ENCODE measurements at regions not wholly inside any gene's neighbourhood (a gene's known extent, or its start where the extent isn't known, plus 50 kb on each side); places are given as distances from the start of the nearest gene placed in this dataset.
"Not testable (repeated sequence)": the region's sequence is repeated elsewhere in the genome, so short reads cannot be mapped to it uniquely, and the experiment has no call there.

DNA sequence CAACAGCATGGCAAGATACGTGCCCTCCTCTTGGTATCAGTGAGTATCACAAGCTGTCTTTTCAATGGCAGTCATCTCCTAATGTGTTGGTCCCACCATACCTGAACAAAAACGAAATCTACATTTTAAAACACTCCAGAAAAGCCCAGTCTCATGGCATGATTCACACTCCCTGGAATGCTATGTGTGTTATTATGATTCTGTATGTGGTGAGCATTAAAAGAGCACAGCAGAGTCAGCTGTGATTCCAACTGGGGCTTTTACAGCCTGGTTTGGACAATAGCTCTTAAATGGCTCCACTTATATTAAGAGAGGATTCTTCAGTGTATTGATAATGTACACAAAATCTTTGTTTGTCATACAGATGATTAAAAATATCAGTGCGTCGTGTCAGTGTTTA lies 274.1 kb upstream of the GK2 start:
- no peak overlapping the region for H3K27ac ChIP-seq (ENCODE audit: low read length)

DNA sequence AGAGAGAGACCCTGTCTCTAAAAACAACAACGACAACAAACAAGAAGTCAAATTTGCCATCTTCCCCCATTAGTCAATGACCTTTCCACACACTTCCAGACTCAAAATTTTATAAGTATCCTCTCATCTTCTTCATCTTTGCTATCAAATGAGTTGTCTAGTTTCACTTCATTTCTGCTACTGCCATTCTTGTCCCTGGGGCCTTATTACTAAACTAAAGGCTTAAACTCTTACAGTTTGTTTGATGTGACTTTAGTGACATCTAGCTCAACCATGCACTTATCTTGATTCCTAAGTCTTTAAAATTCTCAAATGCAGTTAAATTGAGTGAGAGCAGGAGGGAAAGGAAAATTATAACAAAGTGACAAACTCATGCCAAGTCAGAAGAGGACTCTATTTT lies 271.8 kb upstream of the GK2 start:
- Histone ChIP-seq H3K27ac (ENCODE audit: low read length) (no peak overlapping the region), H3K27me3 (ENCODE audit: insufficient read depth, low read length) (no peaks in the 10 kb centered on the region), H3K4me3 (ENCODE audit: low read length) (no peak overlapping the region), H3K9ac (ENCODE audit: low read depth, low read length) (no peak overlapping the region), H3K36me3 (ENCODE audit: insufficient read depth, low read depth, low read length) (no peaks in the 10 kb centered on the region), H3K9me3 (ENCODE audit: insufficient read depth, low read depth, low read length) (no peaks in the 10 kb centered on the region), H3K4me1 (ENCODE audit: insufficient read depth, low read length) (no peaks in the 10 kb centered on the region)

More for the DNA sequence above, 274.1 kb upstream of the GK2 start:
- no peaks in the 10 kb centered on the region for H3K27me3 ChIP-seq (ENCODE audit: insufficient read depth, low read length)
- H3K4me1 ChIP-seq (ENCODE audit: insufficient read depth, low read length): no peaks in the 10 kb centered on the region
- no peak overlapping the region for H3K9ac ChIP-seq (ENCODE audit: low read depth, low read length)
- H3K4me3 ChIP-seq (ENCODE audit: low read length): no peak overlapping the region
- H3K36me3 ChIP-seq (ENCODE audit: insufficient read depth, low read depth, low read length): no peaks in the 10 kb centered on the region
- H3K9me3 ChIP-seq (ENCODE audit: insufficient read depth, low read depth, low read length): no peaks in the 10 kb centered on the region

DNA sequence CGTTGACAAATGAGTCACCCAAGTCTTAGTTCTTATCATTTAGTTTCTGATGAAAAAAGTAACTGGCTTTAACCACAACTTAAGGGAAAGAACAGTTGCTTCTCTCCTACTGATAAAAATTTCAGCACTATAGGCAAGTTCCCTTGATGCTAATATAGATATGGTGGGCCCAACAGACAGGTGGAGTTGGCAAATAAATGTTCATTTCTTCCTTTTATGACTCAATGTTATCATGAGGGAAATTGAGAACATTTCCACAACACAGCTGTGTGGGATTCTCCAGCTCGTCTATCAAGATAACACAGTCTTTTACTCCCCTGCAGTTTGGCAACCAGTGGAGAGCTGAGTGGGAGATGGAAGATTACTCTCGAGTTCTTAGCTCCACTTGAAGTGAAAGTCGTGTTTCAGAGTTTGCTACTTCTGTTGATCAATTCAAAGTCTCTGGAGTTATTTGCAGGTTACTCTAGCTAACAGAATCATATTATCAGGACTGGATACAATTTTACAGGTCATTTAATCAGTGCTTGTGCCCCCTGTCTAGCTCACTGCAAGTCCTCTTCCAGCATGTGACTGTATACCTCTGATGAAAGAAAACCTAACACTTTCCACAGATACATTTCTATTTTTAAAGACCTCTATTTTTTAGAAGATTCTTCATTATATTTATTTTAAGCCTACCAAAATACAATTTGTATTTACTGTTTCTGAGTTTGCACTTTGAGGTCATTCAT lies 270.6 kb upstream of the GK2 start:
- Histone ChIP-seq H3K27me3 (ENCODE audit: insufficient read depth, low read length) (no peaks in the 10 kb centered on the region), H3K36me3 (ENCODE audit: insufficient read depth, low read depth, low read length) (no peaks in the 10 kb centered on the region), H3K9me3 (ENCODE audit: insufficient read depth, low read depth, low read length) (no peaks in the 10 kb centered on the region), H3K4me3 (ENCODE audit: low read length) (no peak overlapping the region), H3K4me1 (ENCODE audit: insufficient read depth, low read length) (no peaks in the 10 kb centered on the region), H3K27ac (ENCODE audit: low read length) (no peak overlapping the region), H3K9ac (ENCODE audit: low read depth, low read length) (no peak overlapping the region)

DNA sequence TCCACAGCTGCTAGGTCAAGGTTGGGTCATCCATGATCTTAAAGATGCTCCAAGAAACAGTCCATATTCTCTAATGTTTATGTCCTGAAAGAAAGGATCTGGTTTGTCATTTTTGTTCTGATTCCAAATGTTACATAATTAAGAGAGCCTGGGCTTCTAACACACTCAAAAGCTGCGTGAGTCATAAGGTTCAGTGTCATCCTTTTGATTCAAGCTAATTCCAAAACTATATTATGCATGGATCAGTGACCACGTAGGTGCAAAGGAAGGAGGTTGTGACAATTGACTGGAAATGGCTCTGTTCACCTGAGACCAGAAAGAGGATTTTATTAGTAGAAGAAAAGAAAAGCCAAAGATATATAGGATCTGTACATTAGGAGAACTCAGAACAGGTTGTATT lies 268.7 kb upstream of the GK2 start:
- Histone ChIP-seq H3K4me1 (ENCODE audit: insufficient read depth, low read length) (no peaks in the 10 kb centered on the region), H3K27me3 (ENCODE audit: insufficient read depth, low read length) (no peaks in the 10 kb centered on the region), H3K4me3 (ENCODE audit: low read length) (no peak overlapping the region), H3K36me3 (ENCODE audit: insufficient read depth, low read depth, low read length) (no peaks in the 10 kb centered on the region), H3K9me3 (ENCODE audit: insufficient read depth, low read depth, low read length) (no peaks in the 10 kb centered on the region), H3K27ac (ENCODE audit: low read length) (no peak overlapping the region), H3K9ac (ENCODE audit: low read depth, low read length) (no peak overlapping the region)

DNA sequence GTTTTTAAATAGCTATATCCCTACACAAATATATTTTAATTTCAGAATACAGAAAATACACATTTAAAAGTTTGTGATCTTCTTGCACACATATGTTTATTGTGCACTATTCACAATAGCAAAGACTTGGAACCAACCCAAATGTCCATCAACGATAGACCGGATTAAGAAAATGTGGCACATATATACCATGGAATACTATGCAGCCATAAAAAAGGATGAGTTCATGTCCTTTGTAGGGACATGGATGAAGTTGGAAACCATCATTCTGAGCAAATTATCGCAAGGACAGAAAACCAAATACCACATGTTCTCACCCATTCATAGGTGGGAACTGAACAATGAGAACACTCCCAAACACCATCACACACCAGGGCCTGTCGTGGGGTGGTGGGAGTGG lies 266.9 kb upstream of the GK2 start:
- H3K36me3 ChIP-seq (ENCODE audit: insufficient read depth, low read depth, low read length); H3K27ac ChIP-seq (ENCODE audit: low read length); H3K4me3 ChIP-seq (ENCODE audit: low read length); H3K9ac ChIP-seq (ENCODE audit: low read depth, low read length); H3K4me1 ChIP-seq (ENCODE audit: insufficient read depth, low read length); H3K27me3 ChIP-seq (ENCODE audit: insufficient read depth, low read length); H3K9me3 ChIP-seq (ENCODE audit: insufficient read depth, low read depth, low read length): not testable (repeated sequence)

DNA sequence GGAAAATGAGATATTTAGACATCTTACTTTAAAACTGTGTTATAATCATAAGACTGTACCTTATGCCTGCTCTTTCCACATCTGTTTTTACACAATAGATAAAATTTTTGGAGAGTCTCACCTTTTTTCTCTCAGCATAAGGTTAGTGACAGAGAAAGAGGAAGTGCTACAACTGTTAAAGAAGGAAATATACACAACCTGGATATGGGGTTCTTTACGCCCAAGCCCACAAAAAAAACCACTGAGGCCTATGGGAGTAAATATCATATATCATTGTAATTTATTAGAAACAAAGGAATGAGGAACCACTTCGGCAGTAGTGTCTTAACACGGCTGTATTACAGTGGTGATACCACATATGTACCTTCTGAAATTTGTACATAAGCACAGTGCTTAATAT lies 265.9 kb upstream of the GK2 start:
- no peak overlapping the region for H3K27ac ChIP-seq (ENCODE audit: low read length)
- no peak overlapping the region for H3K4me3 ChIP-seq (ENCODE audit: low read length)
- no peaks in the 10 kb centered on the region for H3K36me3 ChIP-seq (ENCODE audit: insufficient read depth, low read depth, low read length)

DNA sequence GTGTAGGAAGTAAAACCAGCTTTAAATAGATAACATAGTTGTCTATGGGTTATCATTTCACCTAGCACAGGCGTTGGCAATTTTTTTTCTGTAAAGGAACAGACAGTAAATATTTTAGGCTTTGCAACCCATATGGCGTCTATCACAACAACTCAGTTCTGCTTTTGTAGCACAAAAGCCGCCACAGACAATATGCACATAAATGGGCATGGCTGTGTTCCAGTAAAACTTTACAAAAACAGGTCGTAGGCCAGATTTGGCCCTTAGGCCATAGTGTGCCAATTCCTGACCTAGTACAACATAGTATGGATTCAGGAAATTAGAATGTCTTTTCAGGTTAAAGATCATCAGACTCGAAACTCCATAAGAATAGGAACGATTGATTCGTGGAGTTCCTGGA lies 265.3 kb upstream of the GK2 start:
- Histone ChIP-seq H3K9me3 (ENCODE audit: insufficient read depth, low read depth, low read length) (no peaks in the 10 kb centered on the region), H3K27me3 (ENCODE audit: insufficient read depth, low read length) (no peaks in the 10 kb centered on the region), H3K4me1 (ENCODE audit: insufficient read depth, low read length) (no peaks in the 10 kb centered on the region), H3K27ac (ENCODE audit: low read length) (no peak overlapping the region), H3K9ac (ENCODE audit: low read depth, low read length) (no peak overlapping the region), H3K36me3 (ENCODE audit: insufficient read depth, low read depth, low read length) (no peaks in the 10 kb centered on the region), H3K4me3 (ENCODE audit: low read length) (no peak overlapping the region)

More for the DNA sequence above, 265.9 kb upstream of the GK2 start:
- no peak overlapping the region for H3K9ac ChIP-seq (ENCODE audit: low read depth, low read length)
- H3K9me3 ChIP-seq (ENCODE audit: insufficient read depth, low read depth, low read length): no peaks in the 10 kb centered on the region
- no peaks in the 10 kb centered on the region for H3K27me3 ChIP-seq (ENCODE audit: insufficient read depth, low read length)
- H3K4me1 ChIP-seq (ENCODE audit: insufficient read depth, low read length): no peaks in the 10 kb centered on the region

DNA sequence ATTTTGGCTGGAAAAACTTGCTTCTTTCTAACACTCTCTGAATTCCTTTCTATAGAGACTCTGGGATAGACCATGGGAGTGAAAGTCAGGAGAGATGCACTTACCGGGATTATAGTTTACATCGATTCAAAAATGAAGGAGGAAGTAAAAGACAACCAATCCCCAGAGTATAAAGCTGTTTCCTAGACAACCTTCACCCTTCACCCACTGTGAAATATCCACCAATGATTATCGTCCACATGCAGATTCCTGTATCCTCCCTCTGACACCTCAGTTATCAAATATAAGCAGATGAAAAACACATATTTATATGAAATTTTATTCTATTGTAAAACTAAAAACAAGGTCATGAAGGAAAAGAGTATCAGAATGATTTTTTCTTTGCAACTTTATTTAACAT lies 258.8 kb upstream of the GK2 start:
- H3K4me3 ChIP-seq (ENCODE audit: low read length): no peak overlapping the region
- H3K4me1 ChIP-seq (ENCODE audit: insufficient read depth, low read length): no peaks in the 10 kb centered on the region
- H3K27me3 ChIP-seq (ENCODE audit: insufficient read depth, low read length): no peaks in the 10 kb centered on the region
- no peaks in the 10 kb centered on the region for H3K9me3 ChIP-seq (ENCODE audit: insufficient read depth, low read depth, low read length)
- H3K27ac ChIP-seq (ENCODE audit: low read length): no peak overlapping the region
- H3K36me3 ChIP-seq (ENCODE audit: insufficient read depth, low read depth, low read length): no peaks in the 10 kb centered on the region
- no peak overlapping the region for H3K9ac ChIP-seq (ENCODE audit: low read depth, low read length)

DNA sequence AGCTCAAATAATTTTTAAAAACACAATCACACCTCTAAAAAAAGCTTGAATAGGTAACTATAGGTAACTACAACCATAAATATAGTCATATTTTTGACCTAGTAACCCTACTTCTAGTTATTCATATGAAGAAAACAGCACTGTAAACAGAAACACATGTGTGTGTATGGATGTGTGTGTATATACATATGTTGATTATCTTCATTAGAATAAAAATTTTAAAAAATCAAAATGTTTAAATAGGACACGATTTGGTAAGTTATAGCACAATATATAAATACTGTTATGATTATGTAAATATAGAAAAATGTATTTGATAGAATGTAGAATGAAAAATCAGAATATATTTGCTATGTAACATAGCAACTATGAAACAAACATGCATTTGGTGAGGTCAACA lies 258.1 kb upstream of the GK2 start:
- H3K4me3 ChIP-seq (ENCODE audit: low read length): no peak overlapping the region
- H3K9me3 ChIP-seq (ENCODE audit: insufficient read depth, low read depth, low read length): no peaks in the 10 kb centered on the region
- no peak overlapping the region for H3K27ac ChIP-seq (ENCODE audit: low read length)
- H3K4me1 ChIP-seq (ENCODE audit: insufficient read depth, low read length): no peaks in the 10 kb centered on the region
- no peaks in the 10 kb centered on the region for H3K36me3 ChIP-seq (ENCODE audit: insufficient read depth, low read depth, low read length)
- no peak overlapping the region for H3K9ac ChIP-seq (ENCODE audit: low read depth, low read length)
- H3K27me3 ChIP-seq (ENCODE audit: insufficient read depth, low read length): no peaks in the 10 kb centered on the region

DNA sequence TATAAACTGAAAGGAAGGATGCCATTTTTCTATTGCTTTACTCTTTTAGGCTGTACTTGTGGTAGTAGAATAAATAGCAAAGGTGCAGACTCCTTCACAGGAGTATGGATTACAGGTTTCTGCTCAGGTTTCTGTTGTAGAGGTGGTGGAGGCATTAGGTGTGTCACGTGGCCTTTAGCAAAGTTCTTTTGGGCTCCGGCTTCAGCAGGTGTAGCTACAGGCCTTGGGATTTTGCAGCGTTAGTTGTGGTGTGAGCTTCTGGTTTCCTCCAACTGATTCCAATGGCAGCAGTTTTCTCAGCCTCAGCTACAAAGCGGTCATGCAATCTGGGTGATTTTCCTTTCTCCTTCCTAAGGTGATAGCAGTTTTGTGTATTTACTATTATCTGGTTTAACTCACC lies 255.8 kb upstream of the GK2 start:
- H3K9me3 ChIP-seq (ENCODE audit: insufficient read depth, low read depth, low read length): peaks cover 10% of the 10 kb centered on the region
- H3K27ac ChIP-seq (ENCODE audit: low read length): no peak overlapping the region
- no peaks in the 10 kb centered on the region for H3K27me3 ChIP-seq (ENCODE audit: insufficient read depth, low read length)
- no peak overlapping the region for H3K9ac ChIP-seq (ENCODE audit: low read depth, low read length)
- H3K36me3 ChIP-seq (ENCODE audit: insufficient read depth, low read depth, low read length): no peaks in the 10 kb centered on the region
- no peak overlapping the region for H3K4me3 ChIP-seq (ENCODE audit: low read length)
- H3K4me1 ChIP-seq (ENCODE audit: insufficient read depth, low read length): no peaks in the 10 kb centered on the region

DNA sequence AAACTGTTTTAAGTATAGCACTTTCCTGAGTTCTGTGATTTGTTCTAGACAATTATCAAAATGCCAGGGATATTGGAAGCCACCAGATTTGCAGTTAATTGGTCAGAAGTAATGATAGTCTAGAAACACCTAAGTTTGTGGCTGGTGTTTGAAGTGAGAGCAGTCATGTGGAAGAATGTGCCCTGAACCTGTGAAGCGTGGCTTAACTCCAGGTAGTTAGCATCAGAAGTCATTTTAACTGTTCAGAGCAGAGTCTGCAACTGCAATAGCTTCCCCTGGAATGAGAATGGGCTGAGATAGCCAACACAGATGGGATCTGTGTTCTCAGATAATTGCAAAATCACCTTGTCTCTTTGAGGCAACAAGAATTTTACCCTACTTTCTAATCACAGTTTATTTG lies 255.1 kb upstream of the GK2 start:
- H3K36me3 ChIP-seq (ENCODE audit: insufficient read depth, low read depth, low read length): no peaks in the 10 kb centered on the region
- H3K4me3 ChIP-seq (ENCODE audit: low read length): no peak overlapping the region
- no peaks in the 10 kb centered on the region for H3K27me3 ChIP-seq (ENCODE audit: insufficient read depth, low read length)
- no peak overlapping the region for H3K9ac ChIP-seq (ENCODE audit: low read depth, low read length)
- H3K27ac ChIP-seq (ENCODE audit: low read length): no peak overlapping the region
- peaks cover 12% of the 10 kb centered on the region for H3K9me3 ChIP-seq (ENCODE audit: insufficient read depth, low read depth, low read length)
- H3K4me1 ChIP-seq (ENCODE audit: insufficient read depth, low read length): no peaks in the 10 kb centered on the region

DNA sequence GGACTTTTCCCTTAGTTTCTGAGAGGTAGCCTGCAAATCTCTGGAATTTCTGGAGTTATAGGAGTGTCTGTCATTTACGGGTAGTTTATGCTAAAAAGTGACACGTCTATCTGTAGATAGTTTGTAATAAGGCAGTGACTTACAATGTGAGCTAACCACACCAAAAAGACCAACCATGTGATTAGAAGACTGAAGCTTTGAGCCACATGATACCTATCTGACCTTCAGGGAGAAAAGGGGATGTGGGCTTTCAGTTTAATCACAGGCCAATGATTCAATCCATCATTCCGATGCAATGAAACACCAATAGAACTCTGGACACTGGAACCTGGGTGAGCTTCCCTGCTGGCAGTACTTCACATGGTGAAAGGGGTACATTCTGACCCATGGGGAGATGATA lies 254.6 kb upstream of the GK2 start:
- no peak overlapping the region for H3K4me3 ChIP-seq (ENCODE audit: low read length)
- H3K27ac ChIP-seq (ENCODE audit: low read length): no peak overlapping the region
- H3K9me3 ChIP-seq (ENCODE audit: insufficient read depth, low read depth, low read length): peaks cover 17% of the 10 kb centered on the region
- H3K9ac ChIP-seq (ENCODE audit: low read depth, low read length): no peak overlapping the region
- no peaks in the 10 kb centered on the region for H3K36me3 ChIP-seq (ENCODE audit: insufficient read depth, low read depth, low read length)
- H3K27me3 ChIP-seq (ENCODE audit: insufficient read depth, low read length): no peaks in the 10 kb centered on the region
- no peaks in the 10 kb centered on the region for H3K4me1 ChIP-seq (ENCODE audit: insufficient read depth, low read length)
